Astrocyte (in vitro differentiated cells and primary cell): ENCODE measurements at regions not wholly inside any gene's neighbourhood (a gene's known extent, or its start where the extent isn't known, plus 50 kb on each side); places are given as distances from the start of the nearest gene placed in this dataset.

ENCODE experiments used
- CTCF ChIP-seq: IDR thresholded peaks from 2 replicates; pipeline ENCODE4 v1.5.1; 2011; ENCODE audit warnings: low read depth, mild to moderate bottlenecking, inconsistent platforms, low read length, moderate library complexity; ENCODE audit not compliant: insufficient read depth
- EZH2 ChIP-seq: IDR thresholded peaks from 2 replicates; pipeline ENCODE4 v1.6.1; 2012; ENCODE audit warnings: mild to moderate bottlenecking, low read length, inconsistent platforms; ENCODE audit not compliant: insufficient read depth

- no peak for TF ChIP-seq CTCF
- no peak for TF ChIP-seq EZH2
These were observed 1016.0 kb downstream of the MCTP2 start for GRCh38 chr15:95247071-95247984.
